HUDEP-2 (cell line): ENCODE measurements at regions not wholly inside any gene's neighbourhood (a gene's known extent, or its start where the extent isn't known, plus 50 kb on each side); places are given as distances from the start of the nearest gene placed in this dataset.
"Not testable (repeated sequence)": the region's sequence is repeated elsewhere in the genome, so short reads cannot be mapped to it uniquely, and the experiment has no call there.

Experiments
- DNase-seq, 76 experiments: peaks; one replicate each; lab custom pipeline; 2025; ENCODE audit not compliant: unreplicated experiment in 76 of 76; lab: John Stamatoyannopoulos, UW

- DNase-seq = no peak
Measured at GRCh38 chr7:69269806-69270205, 328.5 kb upstream of the AUTS2 start.

- no peak for DNase-seq
Measured at GRCh38 chr7:69272101-69272500, 326.2 kb upstream of the AUTS2 start.

- DNase-seq = no peak
Measured at GRCh38 chr7:69276011-69276729, 322.1 kb upstream of the AUTS2 start.

- no peak for DNase-seq
Measured at GRCh38 chr7:69277366-69277765, 320.9 kb upstream of the AUTS2 start.

- DNase-seq = no peak
Measured at GRCh38 chr7:69282946-69283345, 315.3 kb upstream of the AUTS2 start.

- DNase-seq = no peak
Measured at GRCh38 chr7:69283421-69283820, 314.9 kb upstream of the AUTS2 start.

- peak in 1 of 76 experiments; percentile 0 for DNase-seq
Measured at GRCh38 chr7:69285854-69286253, 312.4 kb upstream of the AUTS2 start.

- DNase-seq = no peak
Measured at GRCh38 chr7:69295977-69296376, 302.3 kb upstream of the AUTS2 start.

- no peak for DNase-seq
Measured at GRCh38 chr7:69301253-69301652, 297.0 kb upstream of the AUTS2 start.

- DNase-seq = no peak
Measured at GRCh38 chr7:69309601-69310000, 288.7 kb upstream of the AUTS2 start.

- DNase-seq = no peak
Measured at GRCh38 chr7:69311489-69311888, 286.8 kb upstream of the AUTS2 start.

GRCh38 chr7:69313852-69314251 lies 284.4 kb upstream of the AUTS2 start:
- DNase-seq = not testable (repeated sequence)

GRCh38 chr7:69318794-69319193 lies 279.5 kb upstream of the AUTS2 start:
- no peak for DNase-seq

- DNase-seq = no peak
Measured at GRCh38 chr7:69328516-69328915, 269.8 kb upstream of the AUTS2 start.

- no peak for DNase-seq
Measured at GRCh38 chr7:69334701-69335100, 263.6 kb upstream of the AUTS2 start.

- no peak for DNase-seq
Measured at GRCh38 chr7:69335331-69335730, 262.9 kb upstream of the AUTS2 start.

GRCh38 chr7:69336976-69337375 lies 261.3 kb upstream of the AUTS2 start:
- DNase-seq = no peak

GRCh38 chr7:69338144-69338543 lies 260.1 kb upstream of the AUTS2 start:
- DNase-seq = no peak

GRCh38 chr7:69341288-69341687 lies 257.0 kb upstream of the AUTS2 start:
- no peak for DNase-seq

GRCh38 chr7:69342154-69342884 lies 256.0 kb upstream of the AUTS2 start:
- DNase-seq = no peak

GRCh38 chr7:69349291-69349690 lies 249.0 kb upstream of the AUTS2 start:
- no peak for DNase-seq

GRCh38 chr7:69358163-69358821 lies 240.0 kb upstream of the AUTS2 start:
- DNase-seq = no peak
